Thyroid gland (tissue), 4 donors: ENCODE measurements at regions not wholly inside any gene's neighbourhood (a gene's known extent, or its start where the extent isn't known, plus 50 kb on each side); places are given as distances from the start of the nearest gene placed in this dataset.

Experiments used
- DNase-seq, 2 donors: peaks; one replicate each; pipeline ENCODE4 v3.0.0-alpha.2; 2019
- H3K27ac ChIP-seq, 3 donors: fragments of 200-600 bp; sonication (generic); 1 replicate in 2 of 3; 2 replicates in 1 of 3; pipeline ENCODE4 v1.5.1; 2016 to 2019; ENCODE audit warnings: mild to moderate bottlenecking in 1 of 3, moderate library complexity in 1 of 3
- H3K27me3 ChIP-seq: fragments of 200-600 bp; sonication (generic); one replicate; pipeline ENCODE4 v1.5.1; 2019
- H3K36me3 ChIP-seq, 2 donors: fragments of 200-600 bp; sonication (generic); one replicate each; pipeline ENCODE4 v1.5.1; 2016 to 2019
- H3K4me1 ChIP-seq, 2 donors: fragments of 200-600 bp; sonication (generic); one replicate each; pipeline ENCODE4 v1.5.1; 2017 to 2019
- H3K4me3 ChIP-seq, 3 donors: fragments of 200-600 bp; sonication (generic); replicated peaks in 1 of 3; 1 replicate in 2 of 3; 2 replicates in 1 of 3; pipeline ENCODE4 v1.5.1; 2016; ENCODE audit warnings: mild to moderate bottlenecking in 1 of 3
- H3K9me3 ChIP-seq: fragments of 200-600 bp; sonication (generic); one replicate; pipeline ENCODE4 v1.5.1; 2017
- POLR2A ChIP-seq, 2 donors: fragments of 450-650 bp; IDR thresholded peaks; one replicate each; pipeline ENCODE4 v1.6.1; 2017; ENCODE audit warnings: antibody characterized with exemption in 2 of 2, mild to moderate bottlenecking in 2 of 2, moderate library complexity in 1 of 2
- whole genome bisulfite sequencing, 2 donors: methylation state at CpG; one replicate each; pipeline ENCODE4 v1.1.5; 2017; 5-methylcytosine and 5-hydroxymethylcytosine counted together
- intact Hi-C: fragments of 100-400 bp; cut with DNase I; formaldehyde crosslinking; loops from one replicate; pipeline ENCODE4 v1.15.1; 2023
- TF ChIP-seq, protein P1 (sequence below), 6 experiments: fragments of 200-600 bp in 3 of 6; fragments of 450-650 bp in 3 of 6; sonication (generic) in 3 of 6; IDR thresholded peaks; one replicate each; pipeline ENCODE4 v1.5.1; 2016 to 2019; ENCODE audit warnings: antibody characterized with exemption in 6 of 6, mild to moderate bottlenecking in 2 of 6, inconsistent platforms in 1 of 6, moderate library complexity in 1 of 6

DNA sequence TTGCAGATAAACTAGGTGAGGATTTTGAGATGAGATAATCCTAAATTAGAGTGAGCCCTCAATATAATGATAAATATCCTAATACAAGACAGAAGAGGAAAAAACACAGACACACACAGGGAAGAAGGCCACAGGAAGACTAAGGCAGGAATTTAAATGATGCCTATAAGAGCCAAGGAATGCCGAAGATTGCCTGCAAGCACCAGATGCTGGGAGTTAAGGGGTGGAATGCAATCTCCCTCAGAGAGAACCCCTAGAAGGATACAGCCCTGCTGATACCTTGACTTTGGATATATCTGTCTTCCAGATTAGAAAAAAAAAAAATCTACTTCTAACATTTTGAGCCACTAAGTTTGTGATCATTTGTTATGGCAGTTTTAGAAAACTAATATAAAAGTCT, 299.7 kb upstream of the PRMT6 start:
- WGBS, 2 donors = 72 to 80% methylated on average over 1 of the region's 1 CpG
- H3K27me3 ChIP-seq = no peaks in the 10 kb centered on the region
- no peaks in the 10 kb centered on the region for H3K36me3 ChIP-seq
- intact Hi-C loops = no loop called here
- H3K4me1 ChIP-seq = no peaks in the 10 kb centered on the region
- H3K27ac ChIP-seq = no peak overlapping the region
- H3K4me3 ChIP-seq = no peak overlapping the region
- TF ChIP-seq, protein P1, sequence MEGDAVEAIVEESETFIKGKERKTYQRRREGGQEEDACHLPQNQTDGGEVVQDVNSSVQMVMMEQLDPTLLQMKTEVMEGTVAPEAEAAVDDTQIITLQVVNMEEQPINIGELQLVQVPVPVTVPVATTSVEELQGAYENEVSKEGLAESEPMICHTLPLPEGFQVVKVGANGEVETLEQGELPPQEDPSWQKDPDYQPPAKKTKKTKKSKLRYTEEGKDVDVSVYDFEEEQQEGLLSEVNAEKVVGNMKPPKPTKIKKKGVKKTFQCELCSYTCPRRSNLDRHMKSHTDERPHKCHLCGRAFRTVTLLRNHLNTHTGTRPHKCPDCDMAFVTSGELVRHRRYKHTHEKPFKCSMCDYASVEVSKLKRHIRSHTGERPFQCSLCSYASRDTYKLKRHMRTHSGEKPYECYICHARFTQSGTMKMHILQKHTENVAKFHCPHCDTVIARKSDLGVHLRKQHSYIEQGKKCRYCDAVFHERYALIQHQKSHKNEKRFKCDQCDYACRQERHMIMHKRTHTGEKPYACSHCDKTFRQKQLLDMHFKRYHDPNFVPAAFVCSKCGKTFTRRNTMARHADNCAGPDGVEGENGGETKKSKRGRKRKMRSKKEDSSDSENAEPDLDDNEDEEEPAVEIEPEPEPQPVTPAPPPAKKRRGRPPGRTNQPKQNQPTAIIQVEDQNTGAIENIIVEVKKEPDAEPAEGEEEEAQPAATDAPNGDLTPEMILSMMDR (IDR thresholded peaks at IDR 0.05) = no peak
- H3K9me3 ChIP-seq = no peaks in the 10 kb centered on the region
- no peak for DNase-seq

DNA sequence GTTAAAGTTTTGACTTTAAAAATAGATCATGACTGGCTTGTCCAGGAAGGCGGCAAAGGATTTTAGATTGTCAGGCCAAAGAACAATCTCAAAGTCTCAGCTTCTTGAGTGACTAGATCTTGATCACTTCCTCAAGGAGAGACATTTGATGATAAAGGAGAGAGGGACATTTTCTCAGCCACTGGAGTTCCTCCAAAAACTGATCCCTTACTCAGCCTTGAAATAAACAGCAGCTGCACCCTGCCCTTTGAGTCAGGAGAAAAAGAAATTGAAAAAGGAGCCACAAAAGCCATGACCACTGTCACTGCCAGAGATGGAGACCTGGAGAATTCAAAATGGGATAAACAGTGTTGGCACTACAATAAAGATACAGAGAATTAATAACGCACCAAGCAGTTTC, 288.4 kb upstream of the PRMT6 start:
- intact Hi-C loops = no loop called here

DNA sequence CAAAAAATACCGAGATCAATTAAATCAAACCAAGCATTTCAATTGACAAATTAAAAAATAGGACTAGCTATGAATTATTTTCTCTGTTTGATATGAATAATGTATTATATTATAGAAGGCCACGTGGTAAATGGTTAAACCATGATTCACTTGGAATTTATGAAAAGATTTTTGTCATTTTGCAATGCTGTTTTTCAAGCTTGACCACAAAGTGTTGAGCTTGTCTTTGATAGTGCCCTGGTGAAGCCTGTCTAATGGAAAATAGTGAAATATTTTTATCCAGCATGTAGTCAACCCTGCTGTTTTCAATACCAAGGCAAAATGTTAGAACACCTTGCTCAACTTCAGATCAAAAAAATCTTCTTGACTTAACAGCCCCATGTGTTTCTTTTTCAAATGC, 288.0 kb upstream of the PRMT6 start:
- no peak for DNase-seq
- TF ChIP-seq POLR2A (IDR thresholded peaks at IDR 0.05) = no peak
- TF ChIP-seq, protein P1 (IDR thresholded peaks at IDR 0.05) = no peak
- 78 to 81% methylated on average over 2 of the region's 2 CpGs for WGBS, 2 donors
- H3K4me1 ChIP-seq = no peaks in the 10 kb centered on the region
- H3K36me3 ChIP-seq = no peaks in the 10 kb centered on the region
- intact Hi-C loops = no loop called here
- H3K4me3 ChIP-seq = no peak overlapping the region
- no peaks in the 10 kb centered on the region for H3K9me3 ChIP-seq
- no peaks in the 10 kb centered on the region for H3K27me3 ChIP-seq
- no peak overlapping the region for H3K27ac ChIP-seq

More for the DNA sequence above, 288.4 kb upstream of the PRMT6 start:
- Histone ChIP-seq H3K4me3 (no peak overlapping the region), H3K27ac (no peak overlapping the region), H3K4me1 (no peaks in the 10 kb centered on the region), H3K36me3 (no peaks in the 10 kb centered on the region), H3K9me3 (no peaks in the 10 kb centered on the region), H3K27me3 (no peaks in the 10 kb centered on the region)
- DNase-seq = no peak
- 71 to 78% methylated on average over 2 of the region's 2 CpGs for WGBS, 2 donors
- TF ChIP-seq POLR2A (IDR thresholded peaks at IDR 0.05) = no peak

DNA sequence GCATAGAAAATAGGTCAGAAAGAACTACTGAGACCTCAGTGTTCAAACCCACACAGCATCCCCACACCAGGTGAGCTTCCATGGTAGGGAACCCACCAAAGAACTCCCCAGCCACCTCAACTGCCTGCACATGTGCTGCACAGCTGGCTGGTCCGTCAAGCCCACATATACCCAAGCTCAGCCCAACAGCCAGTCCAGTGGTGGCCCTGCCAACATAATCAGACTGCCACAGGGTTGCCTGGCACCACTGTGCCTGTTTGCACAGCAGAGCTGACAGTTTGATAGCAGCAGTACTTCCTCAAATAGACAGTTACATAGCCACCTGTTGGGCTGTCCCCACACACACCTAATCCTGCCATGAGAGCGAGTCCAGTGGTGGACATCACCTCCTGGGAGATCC, 283.3 kb upstream of the PRMT6 start:
- 86 to 90% methylated on average over 2 of the region's 2 CpGs for WGBS, 2 donors
- no peaks in the 10 kb centered on the region for H3K36me3 ChIP-seq
- no peak for TF ChIP-seq POLR2A (IDR thresholded peaks at IDR 0.05)
- TF ChIP-seq, protein P1 (IDR thresholded peaks at IDR 0.05) = no peak
- intact Hi-C loops = no loop called here
- H3K4me1 ChIP-seq = no peaks in the 10 kb centered on the region
- H3K27me3 ChIP-seq = no peaks in the 10 kb centered on the region
- H3K9me3 ChIP-seq = no peaks in the 10 kb centered on the region
- H3K27ac ChIP-seq = no peak overlapping the region
- DNase-seq = no peak
- no peak overlapping the region for H3K4me3 ChIP-seq

DNA sequence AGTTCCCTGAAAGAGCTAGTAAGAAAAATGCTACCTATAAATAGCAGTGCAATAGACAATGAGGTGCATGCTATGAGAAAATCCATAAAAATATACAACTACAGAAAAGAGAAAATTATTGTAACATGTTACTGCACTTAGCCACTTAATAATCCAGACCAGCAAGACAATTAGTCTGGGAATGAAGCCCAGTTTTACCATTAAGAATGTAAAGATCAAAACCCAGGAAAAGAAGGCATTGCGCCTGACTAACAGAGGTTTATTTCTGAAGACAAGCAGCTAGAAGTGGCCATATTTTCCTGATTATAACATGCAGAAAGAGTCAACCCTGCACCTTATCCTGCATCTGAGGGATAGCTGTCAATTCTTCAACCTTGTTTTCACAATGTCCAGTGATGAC, 276.4 kb upstream of the PRMT6 start:
- Histone ChIP-seq H3K4me1 (no peaks in the 10 kb centered on the region), H3K27ac (no peak overlapping the region), H3K4me3 (no peak overlapping the region), H3K9me3 (no peaks in the 10 kb centered on the region), H3K27me3 (no peaks in the 10 kb centered on the region), H3K36me3 (no peaks in the 10 kb centered on the region)
- intact Hi-C loops = no loop called here
- no peak for TF ChIP-seq POLR2A (IDR thresholded peaks at IDR 0.05)
- TF ChIP-seq, protein P1 (IDR thresholded peaks at IDR 0.05) = no peak
- DNase-seq = no peak
- WGBS, 2 donors = 71 to 76% methylated on average over 1 of the region's 1 CpG
